CD4-positive, alpha-beta T cell (primary cell): ENCODE measurements at regions not wholly inside any gene's neighbourhood (a gene's known extent, or its start where the extent isn't known, plus 50 kb on each side); places are given as distances from the start of the nearest gene placed in this dataset.
A peak's percentile ranks its signal among the peaks of the same experiment; 100 is the strongest.

ENCODE experiments used
- ATAC-seq: fragments of 200-7000 bp; cut with Tn5 transposase; one replicate; pipeline ENCODE4 v1.10.0; 2022; ENCODE audit warnings: mild to moderate bottlenecking; ENCODE audit not compliant: poor library complexity
- CTCF ChIA-PET: fragments of 350-600 bp; sonication (Branson Sonifier 250); formaldehyde crosslinking; loops from one replicate; lab custom pipeline; 2021; ENCODE audit warnings: antibody characterized with exemption, inconsistent platforms; lab: Charles Lee
- POLR2A ChIA-PET: fragments of 350-600 bp; sonication (Branson Sonifier 250); formaldehyde crosslinking; loops from one replicate; lab custom pipeline; 2021; ENCODE audit warnings: antibody characterized with exemption, inconsistent platforms; lab: Charles Lee
- DNase-seq, 14 experiments: peaks; one replicate each; pipeline ENCODE4 v3.0.0-alpha.2; 2013 to 2020; ENCODE audit warnings: mixed read lengths in 2 of 14
- H3K27ac ChIP-seq, 2 donors: one replicate each; pipeline versions ENCODE4 v1.5.1 to v1.7.0; 2013; ENCODE audit warnings: low read length in 2 of 2, low read depth in 1 of 2, mild to moderate bottlenecking in 1 of 2
- H3K27me3 ChIP-seq, 2 experiments: 1 replicate in 1 of 2; 2 replicates in 1 of 2; pipeline versions ENCODE4 v1.6.1 to v1.7.0; 2013; ENCODE audit warnings: low read length in 2 of 2, control low read depth in 1 of 2, mild to moderate bottlenecking in 1 of 2, moderate library complexity in 1 of 2; ENCODE audit not compliant: insufficient read depth in 2 of 2, control insufficient read depth in 1 of 2
- H3K36me3 ChIP-seq: one replicate; pipeline ENCODE4 v1.6.1; 2013; ENCODE audit warnings: low read length, control low read depth; ENCODE audit not compliant: insufficient read depth
- H3K4me1 ChIP-seq: one replicate; pipeline ENCODE4 v1.6.1; 2013; ENCODE audit warnings: low read length, control low read depth; ENCODE audit not compliant: insufficient read depth
- H3K4me3 ChIP-seq: one replicate; pipeline ENCODE4 v1.5.1; 2013; ENCODE audit warnings: mild to moderate bottlenecking, low read length, moderate library complexity
- H3K9me3 ChIP-seq, 2 experiments: 1 replicate in 1 of 2; 2 replicates in 1 of 2; pipeline versions ENCODE4 v1.6.1 to v1.7.0; 2013; ENCODE audit warnings: low read length in 2 of 2, mild to moderate bottlenecking in 2 of 2, control low read depth in 1 of 2, moderate library complexity in 1 of 2; ENCODE audit not compliant: control insufficient read depth in 1 of 2, insufficient read depth in 1 of 2
- H3K27ac Mint-ChIP-seq: one replicate; pipeline ENCODE4 v1.8.0; 2020; ENCODE audit warnings: mixed read lengths
- H3K27me3 Mint-ChIP-seq: one replicate; pipeline ENCODE4 v1.8.0; 2021; ENCODE audit warnings: mixed read lengths
- H3K36me3 Mint-ChIP-seq: one replicate; pipeline ENCODE4 v1.8.0; 2021; ENCODE audit warnings: low read depth, mixed read lengths
- H3K4me1 Mint-ChIP-seq: one replicate; pipeline ENCODE4 v1.8.0; 2021; ENCODE audit warnings: low read depth, mixed read lengths
- H3K4me3 Mint-ChIP-seq: one replicate; pipeline ENCODE4 v1.8.0; 2020; ENCODE audit warnings: mild to moderate bottlenecking, mixed read lengths
- H3K9me3 Mint-ChIP-seq: one replicate; pipeline ENCODE4 v1.8.0; 2020; ENCODE audit warnings: mixed read lengths
- intact Hi-C, 2 experiments: fragments of 100-400 bp; cut with DNase I in 1 of 2; cut with micrococcal nuclease in 1 of 2; formaldehyde crosslinking; loops; one replicate each; pipeline versions ENCODE4 v1.15.1 to v1.9.0; 2023 to 2025; cut with DNase I, micrococcal nuclease
- TF ChIP-seq, protein P1 (sequence below): fragments of 200-600 bp; IDR thresholded peaks from one replicate; pipeline ENCODE4 v1.8.0; 2022; ENCODE audit warnings: antibody characterized with exemption, mild to moderate bottlenecking

DNA sequence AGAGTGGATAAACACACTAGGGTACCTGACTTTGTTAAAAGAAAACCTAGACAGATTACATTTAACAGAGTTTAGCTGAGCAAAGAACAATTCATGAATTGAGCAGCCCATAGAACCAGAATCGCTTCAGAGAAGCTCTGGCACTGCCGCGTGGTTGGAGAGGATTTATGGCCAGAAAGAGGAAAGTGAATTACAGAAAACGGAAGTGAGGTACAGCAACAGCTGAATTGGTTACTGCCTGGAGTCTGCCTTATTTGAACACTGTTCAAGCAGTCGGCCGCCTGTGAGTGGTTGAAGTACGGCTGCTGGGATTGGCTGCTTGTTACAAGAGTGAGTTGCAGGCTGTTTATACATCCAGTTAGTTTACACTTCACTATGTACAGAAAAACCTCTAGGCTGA is 253.8 kb upstream of the CDYL start:
- CTCF ChIA-PET: no interaction called here
- intact Hi-C loops: no loop called here

GRCh38 chr6:4521070-4521469 is 255.1 kb upstream of the CDYL start:
- ATAC-seq: no peak
- Mint-ChIP-seq H3K36me3 (no peaks in the 10 kb centered on the region), H3K4me3 (no peak overlapping the region), H3K4me1 (no peaks in the 10 kb centered on the region), H3K27me3 (peaks cover 24% of the 10 kb centered on the region), H3K9me3 (no peaks in the 10 kb centered on the region), H3K27ac (no peak overlapping the region)
- TF ChIP-seq, protein P1, sequence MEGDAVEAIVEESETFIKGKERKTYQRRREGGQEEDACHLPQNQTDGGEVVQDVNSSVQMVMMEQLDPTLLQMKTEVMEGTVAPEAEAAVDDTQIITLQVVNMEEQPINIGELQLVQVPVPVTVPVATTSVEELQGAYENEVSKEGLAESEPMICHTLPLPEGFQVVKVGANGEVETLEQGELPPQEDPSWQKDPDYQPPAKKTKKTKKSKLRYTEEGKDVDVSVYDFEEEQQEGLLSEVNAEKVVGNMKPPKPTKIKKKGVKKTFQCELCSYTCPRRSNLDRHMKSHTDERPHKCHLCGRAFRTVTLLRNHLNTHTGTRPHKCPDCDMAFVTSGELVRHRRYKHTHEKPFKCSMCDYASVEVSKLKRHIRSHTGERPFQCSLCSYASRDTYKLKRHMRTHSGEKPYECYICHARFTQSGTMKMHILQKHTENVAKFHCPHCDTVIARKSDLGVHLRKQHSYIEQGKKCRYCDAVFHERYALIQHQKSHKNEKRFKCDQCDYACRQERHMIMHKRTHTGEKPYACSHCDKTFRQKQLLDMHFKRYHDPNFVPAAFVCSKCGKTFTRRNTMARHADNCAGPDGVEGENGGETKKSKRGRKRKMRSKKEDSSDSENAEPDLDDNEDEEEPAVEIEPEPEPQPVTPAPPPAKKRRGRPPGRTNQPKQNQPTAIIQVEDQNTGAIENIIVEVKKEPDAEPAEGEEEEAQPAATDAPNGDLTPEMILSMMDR: no peak
- ChIA-PET CTCF (no interaction called here), POLR2A (no interaction called here)
- no peak overlapping the region for H3K27ac ChIP-seq
- H3K9me3 ChIP-seq: no peaks in the 10 kb centered on the region
- H3K4me1 ChIP-seq: no peaks in the 10 kb centered on the region
- no peaks in the 10 kb centered on the region for H3K36me3 ChIP-seq
- intact Hi-C loops: no loop called here
- no peak for DNase-seq
- no peaks in the 10 kb centered on the region for H3K27me3 ChIP-seq
- no peak overlapping the region for H3K4me3 ChIP-seq

More for the DNA sequence above, 253.8 kb upstream of the CDYL start:
- Histone ChIP-seq H3K27ac (no peak overlapping the region), H3K4me1 (no peaks in the 10 kb centered on the region), H3K36me3 (no peaks in the 10 kb centered on the region), H3K4me3 (no peak overlapping the region), H3K9me3 (no peaks in the 10 kb centered on the region), H3K27me3 (no peaks in the 10 kb centered on the region)
- no peaks in the 10 kb centered on the region for H3K4me1 Mint-ChIP-seq
- H3K27ac Mint-ChIP-seq: no peak overlapping the region
- no peaks in the 10 kb centered on the region for H3K9me3 Mint-ChIP-seq
- DNase-seq (peak in 1 of 14 experiments; percentile 5), ATAC-seq (no peak)
- H3K4me3 Mint-ChIP-seq: no peak overlapping the region
- POLR2A ChIA-PET: no interaction called here
- no peaks in the 10 kb centered on the region for H3K36me3 Mint-ChIP-seq
- H3K27me3 Mint-ChIP-seq: peaks cover 32% of the 10 kb centered on the region
- TF ChIP-seq, protein P1: no peak

DNA sequence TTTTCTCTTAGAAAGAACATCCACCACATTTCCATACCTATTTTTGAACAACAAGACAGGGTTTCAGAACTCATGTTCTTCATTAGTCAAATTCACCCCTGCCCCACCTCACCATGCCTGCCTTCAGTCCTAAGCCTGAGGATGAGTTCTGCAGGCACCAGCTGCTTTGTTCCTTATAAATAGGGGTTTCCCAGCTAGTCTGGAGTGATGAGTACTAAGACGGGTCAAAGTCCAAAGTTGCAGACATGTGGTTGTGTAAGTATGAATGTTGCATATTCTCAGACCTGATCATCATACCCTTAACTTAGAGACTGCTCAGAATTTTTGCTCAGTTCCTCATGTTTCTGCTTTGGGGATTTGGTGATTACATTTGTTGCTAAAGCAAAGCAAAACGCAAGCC is 257.7 kb upstream of the CDYL start:
- no peak for ATAC-seq
- Histone ChIP-seq H3K27ac (no peak overlapping the region), H3K9me3 (no peaks in the 10 kb centered on the region), H3K36me3 (no peaks in the 10 kb centered on the region), H3K4me3 (no peak overlapping the region), H3K4me1 (no peaks in the 10 kb centered on the region), H3K27me3 (no peaks in the 10 kb centered on the region)
- no peaks in the 10 kb centered on the region for H3K4me1 Mint-ChIP-seq
- ChIA-PET CTCF (no interaction called here), POLR2A (no interaction called here)
- TF ChIP-seq, protein P1: no peak
- intact Hi-C loops: no loop called here
- H3K4me3 Mint-ChIP-seq: no peak overlapping the region
- peaks cover 15% of the 10 kb centered on the region for H3K27me3 Mint-ChIP-seq
- H3K36me3 Mint-ChIP-seq: no peaks in the 10 kb centered on the region
- no peak overlapping the region for H3K27ac Mint-ChIP-seq
- H3K9me3 Mint-ChIP-seq: no peaks in the 10 kb centered on the region
- no peak for DNase-seq
